Neural progenitor cell (in vitro differentiated cells): ENCODE measurements at regions not wholly inside any gene's neighbourhood (a gene's known extent, or its start where the extent isn't known, plus 50 kb on each side); places are given as distances from the start of the nearest gene placed in this dataset.

Source experiments
- DNase-seq: peaks from one replicate; pipeline ENCODE4 v3.0.0-alpha.2; 2016; ENCODE audit warnings: low spot score
- H2AFZ ChIP-seq: fragments of 200-600 bp; sonication (generic); replicated peaks from 2 replicates; pipeline ENCODE4 v1.6.1; 2016; ENCODE audit warnings: antibody characterized with exemption
- H3F3A ChIP-seq: fragments of 200-600 bp; sonication (generic); 2 replicates; pipeline ENCODE4 v1.6.1; 2016; ENCODE audit warnings: antibody characterized with exemption, low read depth
- H3K27ac ChIP-seq: fragments of 200-600 bp; sonication (generic); 2 replicates; pipeline ENCODE4 v1.5.1; 2016; ENCODE audit warnings: mild to moderate bottlenecking
- H3K27me3 ChIP-seq: fragments of 200-600 bp; sonication (generic); 2 replicates; pipeline ENCODE4 v1.6.1; 2016; ENCODE audit warnings: mild to moderate bottlenecking, moderate library complexity
- H3K36me3 ChIP-seq: fragments of 200-600 bp; sonication (generic); 2 replicates; pipeline ENCODE4 v1.5.1; 2016
- H3K4me1 ChIP-seq: fragments of 200-600 bp; sonication (generic); 2 replicates; pipeline ENCODE4 v1.6.1; 2016; ENCODE audit warnings: mixed run types
- H3K4me2 ChIP-seq: fragments of 200-600 bp; sonication (generic); 2 replicates; pipeline ENCODE4 v1.6.1; 2016
- H3K4me3 ChIP-seq: fragments of 200-600 bp; sonication (generic); 2 replicates; pipeline ENCODE4 v1.5.1; 2016
- H3K79me2 ChIP-seq: fragments of 200-600 bp; sonication (generic); 2 replicates; pipeline ENCODE4 v1.6.1; 2016; ENCODE audit warnings: low read depth
- H3K9ac ChIP-seq: fragments of 200-600 bp; sonication (generic); 2 replicates; pipeline ENCODE4 v1.6.1; 2016
- H3K9me3 ChIP-seq: fragments of 200-600 bp; sonication (generic); 2 replicates; pipeline ENCODE4 v1.5.1; 2016; ENCODE audit warnings: low read depth
- H4K20me1 ChIP-seq: fragments of 200-600 bp; sonication (generic); 2 replicates; pipeline ENCODE4 v1.6.1; 2016; ENCODE audit warnings: low read depth
- H3K27ac Mint-ChIP-seq: 3 replicates; pipeline ENCODE4 v1.8.0; 2021; ENCODE audit warnings: mixed read lengths
- H3K27me3 Mint-ChIP-seq: 2 replicates; pipeline ENCODE4 v1.8.0; 2022; ENCODE audit warnings: low read depth, mild to moderate bottlenecking, inconsistent platforms, moderate library complexity, mixed read lengths; ENCODE audit not compliant: insufficient read depth
- H3K36me3 Mint-ChIP-seq: 3 replicates; pipeline ENCODE4 v1.8.0; 2021; ENCODE audit warnings: mixed read lengths
- H3K4me1 Mint-ChIP-seq: 3 replicates; pipeline ENCODE4 v1.8.0; 2021; ENCODE audit warnings: mixed read lengths
- H3K4me3 Mint-ChIP-seq: 3 replicates; pipeline ENCODE4 v1.8.0; 2021; ENCODE audit warnings: mild to moderate bottlenecking, moderate library complexity, mixed read lengths
- H3K9me3 Mint-ChIP-seq: 3 replicates; pipeline ENCODE4 v1.8.0; 2020; ENCODE audit warnings: mixed read lengths
- EZH2 ChIP-seq: fragments of 200-600 bp; sonication (generic); IDR thresholded peaks from 2 replicates; pipeline ENCODE4 v1.6.1; 2017; ENCODE audit warnings: antibody characterized with exemption, mild to moderate bottlenecking, moderate library complexity
- EZH2phosphoT487 ChIP-seq: fragments of 200-600 bp; sonication (generic); IDR thresholded peaks from 2 replicates; pipeline ENCODE4 v1.6.1; 2017; ENCODE audit warnings: antibody characterized with exemption
- TF ChIP-seq, protein P1 (sequence below): fragments of 200-600 bp; sonication (generic); IDR thresholded peaks from 2 replicates; pipeline ENCODE4 v1.5.1; 2017; ENCODE audit warnings: antibody characterized with exemption, mild to moderate bottlenecking

DNA sequence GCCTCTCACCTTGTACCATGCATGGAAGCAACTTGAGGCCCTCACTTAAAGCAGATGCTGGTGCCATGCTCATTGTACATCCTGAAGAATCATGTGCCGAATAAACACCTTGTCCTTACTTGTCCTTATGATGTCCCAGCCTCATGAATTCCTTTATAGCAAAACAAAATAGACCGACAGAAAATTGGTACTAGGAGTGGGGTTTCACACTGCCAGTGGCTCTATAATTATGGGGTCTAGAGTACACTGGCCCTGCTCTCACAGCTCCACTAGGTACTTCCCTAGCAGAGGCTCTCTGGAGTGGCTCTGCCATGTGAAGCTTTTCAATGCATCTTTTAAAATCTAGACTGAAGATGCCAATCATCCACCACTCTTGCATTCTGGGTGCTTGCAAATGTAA lies 101.2 kb downstream of the HTR1B start:
- H3K9me3 ChIP-seq: no peaks in the 10 kb centered on the region

DNA sequence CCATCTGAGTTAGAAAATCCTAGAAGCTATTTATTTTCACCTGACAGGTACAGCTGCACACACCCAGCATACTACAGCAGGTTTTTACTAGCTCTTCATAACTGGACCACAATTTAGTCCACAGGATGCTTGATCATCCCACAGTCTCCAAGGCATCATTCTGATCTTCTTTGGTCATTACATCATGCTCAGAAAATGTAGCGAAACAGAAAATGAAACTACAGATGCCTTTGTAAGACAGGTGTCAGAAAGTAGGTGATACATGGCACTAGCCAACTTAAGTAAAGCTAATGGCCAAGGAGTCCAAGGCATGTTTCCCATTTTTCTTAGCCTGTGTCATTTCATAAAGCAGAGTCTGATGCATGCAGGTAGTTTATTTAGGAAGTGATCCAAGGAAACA lies 102.3 kb downstream of the HTR1B start:
- H3F3A ChIP-seq: no peaks in the 10 kb centered on the region
- Mint-ChIP-seq H3K4me1 (no peaks in the 10 kb centered on the region), H3K27ac (no peak overlapping the region), H3K4me3 (no peak overlapping the region), H3K27me3 (no peaks in the 10 kb centered on the region), H3K36me3 (no peaks in the 10 kb centered on the region), H3K9me3 (no peaks in the 10 kb centered on the region)
- H3K4me2 ChIP-seq: no peak overlapping the region
- no peak overlapping the region for H3K9ac ChIP-seq
- H3K9me3 ChIP-seq: no peaks in the 10 kb centered on the region
- H3K79me2 ChIP-seq: no peaks in the 10 kb centered on the region
- H3K27ac ChIP-seq: no peak overlapping the region
- DNase-seq: no peak
- no peaks in the 10 kb centered on the region for H4K20me1 ChIP-seq
- TF ChIP-seq EZH2phosphoT487: no peak
- TF ChIP-seq, protein P1, sequence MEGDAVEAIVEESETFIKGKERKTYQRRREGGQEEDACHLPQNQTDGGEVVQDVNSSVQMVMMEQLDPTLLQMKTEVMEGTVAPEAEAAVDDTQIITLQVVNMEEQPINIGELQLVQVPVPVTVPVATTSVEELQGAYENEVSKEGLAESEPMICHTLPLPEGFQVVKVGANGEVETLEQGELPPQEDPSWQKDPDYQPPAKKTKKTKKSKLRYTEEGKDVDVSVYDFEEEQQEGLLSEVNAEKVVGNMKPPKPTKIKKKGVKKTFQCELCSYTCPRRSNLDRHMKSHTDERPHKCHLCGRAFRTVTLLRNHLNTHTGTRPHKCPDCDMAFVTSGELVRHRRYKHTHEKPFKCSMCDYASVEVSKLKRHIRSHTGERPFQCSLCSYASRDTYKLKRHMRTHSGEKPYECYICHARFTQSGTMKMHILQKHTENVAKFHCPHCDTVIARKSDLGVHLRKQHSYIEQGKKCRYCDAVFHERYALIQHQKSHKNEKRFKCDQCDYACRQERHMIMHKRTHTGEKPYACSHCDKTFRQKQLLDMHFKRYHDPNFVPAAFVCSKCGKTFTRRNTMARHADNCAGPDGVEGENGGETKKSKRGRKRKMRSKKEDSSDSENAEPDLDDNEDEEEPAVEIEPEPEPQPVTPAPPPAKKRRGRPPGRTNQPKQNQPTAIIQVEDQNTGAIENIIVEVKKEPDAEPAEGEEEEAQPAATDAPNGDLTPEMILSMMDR: no peak
- TF ChIP-seq EZH2: no peak
- no peaks in the 10 kb centered on the region for H3K4me1 ChIP-seq
- H2AFZ ChIP-seq: no peak overlapping the region
- peaks cover 3% of the 10 kb centered on the region for H3K36me3 ChIP-seq
- no peaks in the 10 kb centered on the region for H3K27me3 ChIP-seq
- no peak overlapping the region for H3K4me3 ChIP-seq

More for the DNA sequence above, 101.2 kb downstream of the HTR1B start:
- TF ChIP-seq EZH2: no peak
- TF ChIP-seq EZH2phosphoT487: no peak
- TF ChIP-seq, protein P1: no peak
- H3K27ac Mint-ChIP-seq: no peak overlapping the region
- Histone ChIP-seq H3K4me3 (no peak overlapping the region), H3K27ac (no peak overlapping the region), H3K27me3 (no peaks in the 10 kb centered on the region), H3K9ac (no peak overlapping the region), H3K4me2 (no peak overlapping the region), H3K4me1 (no peaks in the 10 kb centered on the region), H4K20me1 (no peaks in the 10 kb centered on the region), H3F3A (no peaks in the 10 kb centered on the region), H3K79me2 (no peaks in the 10 kb centered on the region), H3K36me3 (no peaks in the 10 kb centered on the region), H2AFZ (no peak overlapping the region)
- no peaks in the 10 kb centered on the region for H3K9me3 Mint-ChIP-seq
- H3K4me3 Mint-ChIP-seq: no peak overlapping the region
- H3K4me1 Mint-ChIP-seq: no peaks in the 10 kb centered on the region
- DNase-seq: no peak
- no peaks in the 10 kb centered on the region for H3K27me3 Mint-ChIP-seq
- H3K36me3 Mint-ChIP-seq: no peaks in the 10 kb centered on the region

DNA sequence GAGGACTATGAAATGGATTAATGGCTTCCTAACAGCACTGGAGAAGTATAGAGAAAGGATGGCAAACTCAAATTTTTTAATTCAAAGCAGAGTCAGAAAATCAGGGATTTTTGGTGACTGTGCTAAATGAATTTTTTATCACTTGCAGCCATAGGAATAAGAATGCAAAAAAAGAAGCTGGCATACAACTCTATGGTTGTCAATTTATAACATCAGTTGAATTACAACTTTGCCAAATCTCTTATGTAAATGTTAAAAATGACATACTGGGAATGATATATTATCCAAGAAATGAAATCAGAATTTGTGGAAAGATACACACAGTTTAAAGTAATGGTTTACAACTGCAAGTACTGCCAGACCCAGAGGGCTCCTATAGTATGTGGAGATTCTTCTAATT lies 106.5 kb downstream of the HTR1B start:
- no peaks in the 10 kb centered on the region for H3K4me1 Mint-ChIP-seq
- H3K4me3 Mint-ChIP-seq: no peak overlapping the region
- H3K27me3 Mint-ChIP-seq: no peaks in the 10 kb centered on the region
- H3K27ac Mint-ChIP-seq: no peak overlapping the region
- no peak overlapping the region for H3K9ac ChIP-seq
- no peaks in the 10 kb centered on the region for H4K20me1 ChIP-seq
- DNase-seq: no peak
- H3K36me3 Mint-ChIP-seq: no peaks in the 10 kb centered on the region
- H3K27me3 ChIP-seq: no peaks in the 10 kb centered on the region
- H3K9me3 Mint-ChIP-seq: no peaks in the 10 kb centered on the region
- H3K9me3 ChIP-seq: no peaks in the 10 kb centered on the region
- no peak overlapping the region for H3K4me2 ChIP-seq
- TF ChIP-seq EZH2phosphoT487 (no peak), EZH2 (no peak)
- TF ChIP-seq, protein P1: no peak
- no peak overlapping the region for H2AFZ ChIP-seq
- H3K4me3 ChIP-seq: no peak overlapping the region
- no peaks in the 10 kb centered on the region for H3F3A ChIP-seq
- H3K4me1 ChIP-seq: no peaks in the 10 kb centered on the region
- no peak overlapping the region for H3K27ac ChIP-seq
- H3K79me2 ChIP-seq: no peaks in the 10 kb centered on the region
- H3K36me3 ChIP-seq: peaks cover 3% of the 10 kb centered on the region

DNA sequence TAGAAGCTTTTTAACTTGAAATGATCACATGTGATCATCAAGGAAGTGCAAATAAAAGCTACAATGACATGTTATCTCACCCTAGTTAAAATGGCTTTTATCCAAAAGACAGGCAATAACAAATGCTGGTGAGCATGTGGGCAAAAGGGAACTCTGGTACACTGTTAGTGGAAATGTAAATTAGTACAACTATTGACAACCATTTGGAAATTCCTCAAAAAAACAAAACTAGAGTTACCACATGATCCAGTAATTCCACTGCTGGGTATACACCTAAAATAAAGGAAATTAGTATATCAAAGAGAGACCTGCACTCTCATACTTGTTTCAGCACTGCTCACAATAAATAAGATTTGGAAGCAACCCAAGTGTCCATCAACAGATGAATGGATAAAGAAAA lies 108.7 kb downstream of the HTR1B start:
- TF ChIP-seq EZH2: no peak
- TF ChIP-seq, protein P1: no peak
- TF ChIP-seq EZH2phosphoT487: no peak
- H3K4me1 ChIP-seq: no peaks in the 10 kb centered on the region
- H3K27me3 ChIP-seq: no peaks in the 10 kb centered on the region
- H3K9me3 ChIP-seq: no peaks in the 10 kb centered on the region
- Mint-ChIP-seq H3K36me3 (no peaks in the 10 kb centered on the region), H3K9me3 (no peaks in the 10 kb centered on the region), H3K27ac (no peak overlapping the region), H3K4me1 (no peaks in the 10 kb centered on the region), H3K4me3 (no peak overlapping the region), H3K27me3 (no peaks in the 10 kb centered on the region)
- no peak overlapping the region for H3K9ac ChIP-seq
- H2AFZ ChIP-seq: no peak overlapping the region
- no peaks in the 10 kb centered on the region for H3K79me2 ChIP-seq
- H3K27ac ChIP-seq: no peak overlapping the region
- peaks cover 3% of the 10 kb centered on the region for H3K36me3 ChIP-seq
- H3F3A ChIP-seq: no peaks in the 10 kb centered on the region
- H3K4me3 ChIP-seq: no peak overlapping the region
- DNase-seq: no peak
- H3K4me2 ChIP-seq: no peak overlapping the region
- H4K20me1 ChIP-seq: no peaks in the 10 kb centered on the region
